ENCODE measurements at regions not wholly inside any gene's neighbourhood (a gene's known extent, or its start where the extent isn't known, plus 50 kb on each side); places are given as distances from the start of the nearest gene placed in this dataset.

GRCh38 chr13:69069554-69070133 lies 1038.0 kb upstream of the ATXN8OS start:
- TF ChIP-seq CTCF (IDR thresholded peaks at IDR 0.05; ENCODE audit: insufficient read depth, low read length) (no peak), REST (IDR thresholded peaks at IDR 0.05; ENCODE audit: insufficient replicate concordance, low read depth) (no peak), POLR2AphosphoS5 (IDR thresholded peaks at IDR 0.05; ENCODE audit: low read depth) (no peak), SPI1 (IDR thresholded peaks at IDR 0.05; ENCODE audit: borderline replicate concordance, low read depth) (no peak), GABPA (IDR thresholded peaks at IDR 0.05; ENCODE audit: low read depth) (no peak)

Measured in HL-60 (cell line).